ENCODE measurements at regions not wholly inside any gene's neighbourhood (a gene's known extent, or its start where the extent isn't known, plus 50 kb on each side); places are given as distances from the start of the nearest gene placed in this dataset.

DNA sequence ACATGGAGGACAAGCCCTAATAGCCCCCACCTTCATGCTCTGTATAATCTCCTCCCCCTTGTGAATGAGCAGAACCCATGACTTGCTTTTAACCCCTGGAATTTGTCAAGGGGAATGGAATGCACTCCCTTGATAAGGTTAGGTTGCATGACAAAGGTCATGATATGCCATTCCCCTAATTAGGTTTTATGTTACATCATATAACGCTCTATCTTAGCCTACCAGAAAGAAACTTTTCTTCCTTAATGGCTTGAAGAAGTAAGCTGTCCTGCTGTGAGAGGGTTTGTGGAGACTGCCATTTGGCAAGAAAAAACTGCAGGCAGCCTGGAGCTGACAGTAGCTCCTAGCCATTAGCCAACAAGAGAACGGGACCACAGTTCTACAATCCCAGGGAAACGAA lies 399.8 kb upstream of the MAD2L1 start:
- DNase-seq (ENCODE audit: insufficient read length) (no peak), FAIRE-seq (no peak)
- TF ChIP-seq POLR2AphosphoS5 (IDR thresholded peaks at IDR 0.05; ENCODE audit: low read depth, low read length) = no peak
- TF ChIP-seq POLR2A (IDR thresholded peaks at IDR 0.05; ENCODE audit: low read depth, low read length) = no peak
- TF ChIP-seq TAF1 (IDR thresholded peaks at IDR 0.05; ENCODE audit: borderline replicate concordance, low read depth, low read length) = no peak

GRCh38 chr4:120454788-120455187 lies 388.1 kb upstream of the MAD2L1 start:
- FAIRE-seq = no peak
- DNase-seq (ENCODE audit: insufficient read length) = no peak
- TF ChIP-seq POLR2AphosphoS5 (IDR thresholded peaks at IDR 0.05; ENCODE audit: low read depth, low read length) (no peak), TAF1 (IDR thresholded peaks at IDR 0.05; ENCODE audit: borderline replicate concordance, low read depth, low read length) (no peak), POLR2A (IDR thresholded peaks at IDR 0.05; ENCODE audit: low read depth, low read length) (no peak)

GRCh38 chr4:120452536-120452935 lies 385.9 kb upstream of the MAD2L1 start:
- DNase-seq (ENCODE audit: insufficient read length) = no peak
- no peak for FAIRE-seq

GRCh38 chr4:120452001-120452400 lies 385.4 kb upstream of the MAD2L1 start:
- TF ChIP-seq POLR2AphosphoS5 (IDR thresholded peaks at IDR 0.05; ENCODE audit: low read depth, low read length) (no peak), TAF1 (IDR thresholded peaks at IDR 0.05; ENCODE audit: borderline replicate concordance, low read depth, low read length) (no peak)
- DNase-seq (ENCODE audit: insufficient read length) (no peak), FAIRE-seq (no peak)

More at GRCh38 chr4:120452536-120452935, 385.9 kb upstream of the MAD2L1 start:
- TF ChIP-seq TAF1 (IDR thresholded peaks at IDR 0.05; ENCODE audit: borderline replicate concordance, low read depth, low read length) = no peak
- no peak for TF ChIP-seq POLR2A (IDR thresholded peaks at IDR 0.05; ENCODE audit: low read depth, low read length)
- no peak for TF ChIP-seq POLR2AphosphoS5 (IDR thresholded peaks at IDR 0.05; ENCODE audit: low read depth, low read length)

GRCh38 chr4:120447774-120448173 lies 381.1 kb upstream of the MAD2L1 start:
- DNase-seq (ENCODE audit: insufficient read length) = no peak
- TF ChIP-seq POLR2A (IDR thresholded peaks at IDR 0.05; ENCODE audit: low read depth, low read length) = no peak
- no peak for TF ChIP-seq TAF1 (IDR thresholded peaks at IDR 0.05; ENCODE audit: borderline replicate concordance, low read depth, low read length)
- no peak for TF ChIP-seq POLR2AphosphoS5 (IDR thresholded peaks at IDR 0.05; ENCODE audit: low read depth, low read length)
- FAIRE-seq = no peak

DNA sequence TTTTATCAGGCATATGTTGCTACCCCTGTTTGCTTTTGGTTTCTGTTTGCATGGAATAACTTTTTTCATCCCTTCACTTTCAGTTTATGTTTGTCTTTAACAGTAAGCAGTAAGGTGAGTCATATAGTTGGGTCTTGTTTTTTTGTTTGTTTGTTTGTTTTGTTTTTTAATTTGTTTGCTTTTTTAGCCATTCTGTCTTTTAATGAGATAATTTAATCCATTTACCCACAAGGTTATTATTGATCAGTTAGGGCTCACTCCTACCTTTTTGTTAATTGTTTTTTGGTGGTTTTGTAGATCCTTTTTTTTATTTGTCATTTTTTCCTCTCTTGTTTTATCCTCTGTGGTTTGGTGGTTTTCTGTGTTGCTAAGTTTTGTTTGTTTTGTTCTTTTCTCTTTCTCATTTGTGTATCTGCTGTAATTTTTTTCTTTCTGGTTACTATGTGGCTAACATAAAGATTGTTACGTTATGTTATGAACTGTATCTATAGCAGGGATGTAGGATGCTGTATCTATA lies 379.5 kb upstream of the MAD2L1 start:
- no peak for TF ChIP-seq TAF1 (IDR thresholded peaks at IDR 0.05; ENCODE audit: borderline replicate concordance, low read depth, low read length)
- no peak for TF ChIP-seq POLR2AphosphoS5 (IDR thresholded peaks at IDR 0.05; ENCODE audit: low read depth, low read length)
- no peak for TF ChIP-seq POLR2A (IDR thresholded peaks at IDR 0.05; ENCODE audit: low read depth, low read length)
- no peak for DNase-seq (ENCODE audit: insufficient read length)

DNA sequence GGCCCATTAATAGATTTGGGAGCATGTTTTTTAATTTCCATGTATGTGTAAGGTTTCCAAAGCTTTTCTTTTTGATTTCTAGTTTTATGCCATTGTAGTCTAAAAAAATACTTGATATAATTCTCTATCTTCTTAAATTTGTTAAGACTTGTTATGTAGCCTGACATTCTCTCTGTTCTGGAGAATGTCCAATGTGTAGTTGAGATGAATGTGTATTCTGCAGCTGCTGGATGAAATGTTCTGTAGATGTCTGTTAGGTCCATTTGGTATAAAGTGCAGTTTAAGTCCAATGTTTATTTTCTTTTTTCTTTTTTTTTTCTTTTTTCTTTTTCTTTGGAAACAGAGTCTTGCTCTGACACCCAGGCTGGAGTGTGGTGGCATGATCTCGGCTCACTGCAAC lies 378.5 kb upstream of the MAD2L1 start:
- TF ChIP-seq TAF1 (IDR thresholded peaks at IDR 0.05; ENCODE audit: borderline replicate concordance, low read depth, low read length) = no peak
- no peak for TF ChIP-seq POLR2A (IDR thresholded peaks at IDR 0.05; ENCODE audit: low read depth, low read length)
- no peak for TF ChIP-seq POLR2AphosphoS5 (IDR thresholded peaks at IDR 0.05; ENCODE audit: low read depth, low read length)
- DNase-seq (ENCODE audit: insufficient read length) (no peak), FAIRE-seq (no peak)

More for the DNA sequence above, 379.5 kb upstream of the MAD2L1 start:
- peak; percentile 30 for FAIRE-seq

DNA sequence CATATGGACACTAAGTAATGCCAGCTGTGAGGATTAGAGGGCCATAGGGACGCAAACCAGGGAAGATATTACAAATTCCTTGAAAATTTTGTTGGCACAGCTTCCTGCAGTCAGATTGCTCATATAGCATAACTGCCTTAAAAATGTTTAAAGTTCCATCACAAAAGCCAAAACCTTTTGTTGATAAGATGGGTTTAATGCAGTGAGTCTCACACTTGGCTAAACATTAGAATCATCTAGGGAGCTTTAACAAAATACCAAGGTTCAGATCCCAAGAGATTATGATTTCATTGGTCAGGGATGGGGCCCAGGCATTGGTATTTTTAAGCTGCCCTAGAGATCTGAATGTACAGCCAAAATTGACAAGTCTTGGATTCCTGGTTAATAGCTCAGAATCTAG lies 376.5 kb upstream of the MAD2L1 start:
- FAIRE-seq (no peak), DNase-seq (ENCODE audit: insufficient read length) (no peak)

GRCh38 chr4:120440730-120441129 lies 374.1 kb upstream of the MAD2L1 start:
- FAIRE-seq (no peak), DNase-seq (ENCODE audit: insufficient read length) (no peak)
- TF ChIP-seq POLR2A (IDR thresholded peaks at IDR 0.05; ENCODE audit: low read depth, low read length) (no peak), POLR2AphosphoS5 (IDR thresholded peaks at IDR 0.05; ENCODE audit: low read depth, low read length) (no peak), TAF1 (IDR thresholded peaks at IDR 0.05; ENCODE audit: borderline replicate concordance, low read depth, low read length) (no peak)

More for the DNA sequence above, 376.5 kb upstream of the MAD2L1 start:
- no peak for TF ChIP-seq TAF1 (IDR thresholded peaks at IDR 0.05; ENCODE audit: borderline replicate concordance, low read depth, low read length)
- TF ChIP-seq POLR2AphosphoS5 (IDR thresholded peaks at IDR 0.05; ENCODE audit: low read depth, low read length) = no peak
- no peak for TF ChIP-seq POLR2A (IDR thresholded peaks at IDR 0.05; ENCODE audit: low read depth, low read length)

DNA sequence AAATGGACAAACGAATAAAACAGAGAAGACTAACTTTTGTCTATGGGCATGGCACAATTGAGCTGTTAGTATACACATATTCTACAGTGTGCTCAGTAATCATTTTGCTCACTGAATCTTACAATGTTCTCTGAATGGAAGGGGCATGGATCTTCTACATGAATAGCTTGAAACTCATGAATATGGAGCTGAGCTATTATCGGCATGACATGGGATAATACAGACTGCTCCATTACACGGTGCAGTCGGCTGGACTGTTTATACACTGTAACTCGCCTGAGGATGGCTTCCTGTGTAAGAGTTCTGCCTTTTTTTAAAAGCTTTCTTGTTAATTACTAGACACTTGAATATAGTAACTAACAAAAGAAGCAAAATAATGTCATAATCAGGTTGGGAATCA lies 368.5 kb upstream of the MAD2L1 start:
- FAIRE-seq = no peak
- no peak for DNase-seq (ENCODE audit: insufficient read length)
- no peak for TF ChIP-seq TAF1 (IDR thresholded peaks at IDR 0.05; ENCODE audit: borderline replicate concordance, low read depth, low read length)
- no peak for TF ChIP-seq POLR2AphosphoS5 (IDR thresholded peaks at IDR 0.05; ENCODE audit: low read depth, low read length)
- no peak for TF ChIP-seq POLR2A (IDR thresholded peaks at IDR 0.05; ENCODE audit: low read depth, low read length)

DNA sequence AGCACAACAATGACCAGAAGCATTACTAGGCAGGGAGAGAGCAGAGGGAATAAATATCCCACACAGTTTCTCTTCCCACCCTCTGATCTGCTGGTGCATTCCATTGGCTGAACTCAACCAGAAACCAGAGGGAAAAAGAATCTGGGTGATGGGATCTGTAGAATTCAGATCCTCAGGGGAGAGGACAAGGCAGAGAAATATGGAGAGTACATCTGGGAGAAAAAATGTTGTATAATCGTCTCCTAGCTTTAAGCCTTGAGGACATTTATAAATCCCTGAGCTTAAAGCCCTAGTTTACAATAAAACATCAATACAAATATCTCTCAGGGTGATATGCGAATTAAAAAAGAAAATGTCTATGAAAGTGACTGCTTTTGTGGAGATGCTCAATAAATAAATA lies 368.1 kb upstream of the MAD2L1 start:
- no peak for DNase-seq (ENCODE audit: insufficient read length)
- TF ChIP-seq POLR2A (IDR thresholded peaks at IDR 0.05; ENCODE audit: low read depth, low read length) = no peak
- no peak for TF ChIP-seq POLR2AphosphoS5 (IDR thresholded peaks at IDR 0.05; ENCODE audit: low read depth, low read length)
- TF ChIP-seq TAF1 (IDR thresholded peaks at IDR 0.05; ENCODE audit: borderline replicate concordance, low read depth, low read length) = no peak
- no peak for FAIRE-seq

- no peak for DNase-seq (ENCODE audit: insufficient read length)
- no peak for FAIRE-seq
- TF ChIP-seq POLR2AphosphoS5 (IDR thresholded peaks at IDR 0.05; ENCODE audit: low read depth, low read length) (no peak), POLR2A (IDR thresholded peaks at IDR 0.05; ENCODE audit: low read depth, low read length) (no peak), TAF1 (IDR thresholded peaks at IDR 0.05; ENCODE audit: borderline replicate concordance, low read depth, low read length) (no peak)
Observed at GRCh38 chr4:120432301-120432860, 365.7 kb upstream of the MAD2L1 start.

Data from GM12892 (cell line).